GM06990 (cell line): ENCODE measurements at regions not wholly inside any gene's neighbourhood (a gene's known extent, or its start where the extent isn't known, plus 50 kb on each side); places are given as distances from the start of the nearest gene placed in this dataset.

Experiments
- DNase-seq: peaks from one replicate; pipeline ENCODE4 v3.0.0-alpha.2; 2011; ENCODE audit not compliant: insufficient read length; ENCODE audit errors: extremely low read depth
- H3K27me3 ChIP-seq: replicated peaks from 2 replicates; pipeline ENCODE4 v1.6.0; 2011; ENCODE audit warnings: low read length; ENCODE audit not compliant: control insufficient read depth, insufficient read depth
- H3K36me3 ChIP-seq: 2 replicates; pipeline ENCODE4 v1.5.1; 2011; ENCODE audit warnings: low read length; ENCODE audit not compliant: control insufficient read depth, insufficient read depth
- H3K4me3 ChIP-seq: replicated peaks from 2 replicates; pipeline ENCODE4 v1.5.1; 2011; ENCODE audit warnings: low read depth, mild to moderate bottlenecking, control low read depth, low read length
- CTCF ChIP-seq: IDR thresholded peaks from 2 replicates; pipeline ENCODE4 v1.5.1; 2011; ENCODE audit warnings: low read length, control low read depth, mild to moderate bottlenecking, inconsistent platforms; ENCODE audit not compliant: insufficient read depth, poor library complexity, severe bottlenecking

GRCh38 chrX:121853762-121854613, 806.6 kb downstream of the GLUD2 start:
- no peak for DNase-seq
- Histone ChIP-seq H3K27me3 (no peaks in the 10 kb centered on the region), H3K4me3 (no peak overlapping the region), H3K36me3 (no peaks in the 10 kb centered on the region)
- no peak for TF ChIP-seq CTCF

- DNase-seq: no peak
- TF ChIP-seq CTCF: no peak
- H3K27me3 ChIP-seq: no peaks in the 10 kb centered on the region
- H3K4me3 ChIP-seq: no peak overlapping the region
- no peaks in the 10 kb centered on the region for H3K36me3 ChIP-seq
Measured at GRCh38 chrX:121854614-121854911, 807.2 kb downstream of the GLUD2 start.

- no peak overlapping the region for H3K4me3 ChIP-seq
- H3K36me3 ChIP-seq: no peaks in the 10 kb centered on the region
- H3K27me3 ChIP-seq: no peaks in the 10 kb centered on the region
- DNase-seq: no peak
- no peak for TF ChIP-seq CTCF
Measured at GRCh38 chrX:121858867-121859647, 811.6 kb downstream of the GLUD2 start.

GRCh38 chrX:121863976-121864375, 816.6 kb downstream of the GLUD2 start:
- Histone ChIP-seq H3K27me3 (no peaks in the 10 kb centered on the region), H3K36me3 (no peaks in the 10 kb centered on the region), H3K4me3 (no peak overlapping the region)
- DNase-seq: no peak
- TF ChIP-seq CTCF: no peak

GRCh38 chrX:121864561-121864960, 817.2 kb downstream of the GLUD2 start:
- TF ChIP-seq CTCF: no peak
- Histone ChIP-seq H3K27me3 (no peaks in the 10 kb centered on the region), H3K4me3 (no peak overlapping the region), H3K36me3 (no peaks in the 10 kb centered on the region)
- DNase-seq: no peak
